SK-N-SH treated with all-trans-retinoic acid at 6 μM for 48 hours (cell line): ENCODE measurements at regions not wholly inside any gene's neighbourhood (a gene's known extent, or its start where the extent isn't known, plus 50 kb on each side); places are given as distances from the start of the nearest gene placed in this dataset.

Experiments
- ATAC-seq: fragments of 200-7000 bp; cut with Tn5 transposase; 3 replicates; pipeline ENCODE4 v1.9.1; 2020; ENCODE audit warnings: mild to moderate bottlenecking, moderate library complexity
- ARNTL ChIP-seq: fragments of 450-650 bp; formaldehyde crosslinking; IDR thresholded peaks from 2 replicates; pipeline ENCODE4 v1.5.0; 2020; ENCODE audit warnings: low read depth, mild to moderate bottlenecking, moderate library complexity, borderline replicate concordance
- BACH2 ChIP-seq: fragments of 250-450 bp; sonication (Bioruptor Pico); IDR thresholded peaks from 2 replicates; pipeline ENCODE4 v1.9.0; 2021; ENCODE audit warnings: mild to moderate bottlenecking, borderline replicate concordance
- CREB5 ChIP-seq: fragments of 250-450 bp; sonication (Bioruptor Pico); IDR thresholded peaks from 2 replicates; pipeline ENCODE4 v1.5.1; 2020; ENCODE audit warnings: low read depth, mild to moderate bottlenecking, moderate library complexity
- CSDC2 ChIP-seq: fragments of 250-450 bp; sonication (Bioruptor Pico); IDR thresholded peaks from 2 replicates; pipeline ENCODE4 v1.5.0; 2020; ENCODE audit warnings: mild to moderate bottlenecking, moderate library complexity
- CSRNP3 ChIP-seq: fragments of 250-450 bp; sonication (Bioruptor Pico); IDR thresholded peaks from 2 replicates; pipeline ENCODE4 v1.5.1; 2021; ENCODE audit warnings: mild to moderate bottlenecking, moderate library complexity
- ESRRG ChIP-seq: fragments of 250-450 bp; sonication (Bioruptor Pico); IDR thresholded peaks from 2 replicates; pipeline ENCODE4 v1.6.1; 2021; ENCODE audit warnings: mild to moderate bottlenecking
- ISL1 ChIP-seq: fragments of 250-450 bp; sonication (Bioruptor Pico); IDR thresholded peaks from 2 replicates; pipeline ENCODE4 v2.1.2; 2022; ENCODE audit warnings: mild to moderate bottlenecking, moderate library complexity
- OSR1 ChIP-seq: fragments of 250-450 bp; sonication (Bioruptor Pico); IDR thresholded peaks from 2 replicates; pipeline ENCODE4 v1.8.0; 2022; ENCODE audit warnings: moderate library complexity, mild to moderate bottlenecking, inconsistent platforms
- PATZ1 ChIP-seq: fragments of 250-450 bp; sonication (Bioruptor Pico); IDR thresholded peaks from 2 replicates; pipeline ENCODE4 v1.8.0; 2020; ENCODE audit warnings: mild to moderate bottlenecking, moderate library complexity, borderline replicate concordance
- POU6F1 ChIP-seq: fragments of 250-450 bp; sonication (Bioruptor Pico); IDR thresholded peaks from 2 replicates; pipeline ENCODE4 v1.8.0; 2021; ENCODE audit warnings: low read depth, mild to moderate bottlenecking, moderate library complexity, borderline replicate concordance
- RARB ChIP-seq: fragments of 250-450 bp; sonication (Bioruptor Pico); IDR thresholded peaks from 2 replicates; pipeline ENCODE4 v1.8.0; 2021; ENCODE audit warnings: mild to moderate bottlenecking, moderate library complexity
- SNAI2 ChIP-seq: fragments of 250-450 bp; sonication (Bioruptor Pico); IDR thresholded peaks from 2 replicates; pipeline ENCODE4 v1.5.0; 2020; ENCODE audit warnings: mild to moderate bottlenecking, moderate library complexity
- TOX ChIP-seq: fragments of 250-450 bp; sonication (Bioruptor Pico); IDR thresholded peaks from 2 replicates; pipeline ENCODE4 v1.8.0; 2021; ENCODE audit warnings: mild to moderate bottlenecking, moderate library complexity, borderline replicate concordance
- TSHZ2 ChIP-seq: fragments of 250-450 bp; sonication (Bioruptor Pico); IDR thresholded peaks from 2 replicates; pipeline ENCODE4 v1.5.0; 2020; ENCODE audit warnings: mild to moderate bottlenecking, moderate library complexity
- ZC3H10 ChIP-seq: fragments of 250-450 bp; sonication (Bioruptor Pico); IDR thresholded peaks from 2 replicates; pipeline ENCODE4 v1.5.1; 2021; ENCODE audit warnings: mild to moderate bottlenecking, moderate library complexity
- ZNF565 ChIP-seq: fragments of 450-650 bp; formaldehyde crosslinking; conservative IDR thresholded peaks from 2 replicates; pipeline ENCODE4 v1.5.0; 2020; ENCODE audit warnings: low read depth, mild to moderate bottlenecking, moderate library complexity
- ZNF70 ChIP-seq: fragments of 450-650 bp; formaldehyde crosslinking; IDR thresholded peaks from 2 replicates; pipeline ENCODE4 v1.5.0; 2020; ENCODE audit warnings: mild to moderate bottlenecking, moderate library complexity
- ZNF8 ChIP-seq: fragments of 450-650 bp; formaldehyde crosslinking; IDR thresholded peaks from 2 replicates; pipeline ENCODE4 v1.5.0; 2020; ENCODE audit warnings: mild to moderate bottlenecking, moderate library complexity

GRCh38 chr13:111022241-111022640 is 92.9 kb upstream of the ARHGEF7 start:
- TF ChIP-seq ZNF70 (CRISPR knock-in tag) (no peak), ZNF8 (peak; percentile 77), ISL1 (no peak), CREB5 (CRISPR knock-in tag) (no peak), OSR1 (no peak), BACH2 (CRISPR knock-in tag) (no peak)
- TF ChIP-seq, all 23 proteins: peak for 1
- no peak for ATAC-seq

- no peak for ATAC-seq
- no peak for TF ChIP-seq CSRNP3 (CRISPR knock-in tag)
Measured at GRCh38 chr13:111021270-111021669, 93.8 kb upstream of the ARHGEF7 start.

- TF ChIP-seq ESRRG (CRISPR knock-in tag) (no peak), TSHZ2 (CRISPR knock-in tag) (no peak), BACH2 (CRISPR knock-in tag) (no peak), ZNF70 (CRISPR knock-in tag) (no peak), ARNTL (CRISPR knock-in tag) (no peak), CSDC2 (CRISPR knock-in tag) (no peak), ZNF565 (CRISPR knock-in tag) (no peak), TOX (CRISPR knock-in tag) (no peak), PATZ1 (CRISPR knock-in tag) (no peak)
- no peak for ATAC-seq
Measured at GRCh38 chr13:111020546-111020945, 94.6 kb upstream of the ARHGEF7 start.

- ATAC-seq, result no peak
- TF ChIP-seq PATZ1 (CRISPR knock-in tag), result no peak
- TF ChIP-seq CSRNP3 (CRISPR knock-in tag), result no peak
- no peak for TF ChIP-seq ZNF8
- TF ChIP-seq ZNF565 (CRISPR knock-in tag), result no peak
- no peak for TF ChIP-seq ZNF70 (CRISPR knock-in tag)
- TF ChIP-seq SNAI2 (CRISPR knock-in tag), result no peak
- TF ChIP-seq TOX (CRISPR knock-in tag), result no peak
- no peak for TF ChIP-seq CREB5 (CRISPR knock-in tag)
- no peak for TF ChIP-seq POU6F1
- no peak for TF ChIP-seq ZC3H10
- no peak for TF ChIP-seq RARB (CRISPR knock-in tag)
- TF ChIP-seq TSHZ2 (CRISPR knock-in tag), result no peak
Measured at GRCh38 chr13:111020021-111020420, 95.1 kb upstream of the ARHGEF7 start.
